Colonic mucosa (tissue), 4 donors: ENCODE measurements at regions not wholly inside any gene's neighbourhood (a gene's known extent, or its start where the extent isn't known, plus 50 kb on each side); places are given as distances from the start of the nearest gene placed in this dataset.

Experiments used
- DNase-seq: peaks from one replicate; pipeline ENCODE4 v3.0.0-alpha.2; 2020
- H3K27ac ChIP-seq: fragments of 200-600 bp; one replicate; pipeline ENCODE4 v1.8.0; 2021
- H3K27me3 ChIP-seq: fragments of 200-600 bp; one replicate; pipeline ENCODE4 v1.8.0; 2021
- H3K36me3 ChIP-seq: fragments of 200-600 bp; one replicate; pipeline ENCODE4 v1.8.0; 2021
- H3K4me1 ChIP-seq: fragments of 200-600 bp; one replicate; pipeline ENCODE4 v1.8.0; 2021; ENCODE audit warnings: mild to moderate bottlenecking
- H3K4me3 ChIP-seq: fragments of 200-600 bp; one replicate; pipeline ENCODE4 v1.8.0; 2021
- H3K9ac ChIP-seq, 2 donors: one replicate each; pipeline ENCODE4 v1.7.0; 2013; ENCODE audit warnings: control low read depth in 2 of 2, low read depth in 2 of 2, low read length in 2 of 2
- H3K9me3 ChIP-seq: fragments of 200-600 bp; one replicate; pipeline ENCODE4 v1.8.0; 2021
- intact Hi-C: fragments of 100-400 bp; cut with DNase I; formaldehyde crosslinking; loops from one replicate; pipeline ENCODE4 v1.14.1; 2022
- TF ChIP-seq, protein P1 (sequence below): fragments of 200-600 bp; IDR thresholded peaks from one replicate; pipeline ENCODE4 v1.8.0; 2022; ENCODE audit warnings: antibody characterized with exemption, mild to moderate bottlenecking
- donor health status: healthy.
- donor health status: DM: no; HTN: no; CAD: no.
- donor health status: DM: no; HTN: no; CAD: no.

GRCh38 chr14:49483268-49483667, 102.9 kb downstream of the RPS29 start:
- no peak overlapping the region for H3K9ac ChIP-seq
- intact Hi-C loops, result no loop called here
- H3K27me3 ChIP-seq, result no peaks in the 10 kb centered on the region
- TF ChIP-seq, protein P1, sequence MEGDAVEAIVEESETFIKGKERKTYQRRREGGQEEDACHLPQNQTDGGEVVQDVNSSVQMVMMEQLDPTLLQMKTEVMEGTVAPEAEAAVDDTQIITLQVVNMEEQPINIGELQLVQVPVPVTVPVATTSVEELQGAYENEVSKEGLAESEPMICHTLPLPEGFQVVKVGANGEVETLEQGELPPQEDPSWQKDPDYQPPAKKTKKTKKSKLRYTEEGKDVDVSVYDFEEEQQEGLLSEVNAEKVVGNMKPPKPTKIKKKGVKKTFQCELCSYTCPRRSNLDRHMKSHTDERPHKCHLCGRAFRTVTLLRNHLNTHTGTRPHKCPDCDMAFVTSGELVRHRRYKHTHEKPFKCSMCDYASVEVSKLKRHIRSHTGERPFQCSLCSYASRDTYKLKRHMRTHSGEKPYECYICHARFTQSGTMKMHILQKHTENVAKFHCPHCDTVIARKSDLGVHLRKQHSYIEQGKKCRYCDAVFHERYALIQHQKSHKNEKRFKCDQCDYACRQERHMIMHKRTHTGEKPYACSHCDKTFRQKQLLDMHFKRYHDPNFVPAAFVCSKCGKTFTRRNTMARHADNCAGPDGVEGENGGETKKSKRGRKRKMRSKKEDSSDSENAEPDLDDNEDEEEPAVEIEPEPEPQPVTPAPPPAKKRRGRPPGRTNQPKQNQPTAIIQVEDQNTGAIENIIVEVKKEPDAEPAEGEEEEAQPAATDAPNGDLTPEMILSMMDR, result no peak
- no peaks in the 10 kb centered on the region for H3K4me1 ChIP-seq
- DNase-seq, result no peak
- H3K36me3 ChIP-seq, result no peaks in the 10 kb centered on the region
- no peak overlapping the region for H3K4me3 ChIP-seq
- no peaks in the 10 kb centered on the region for H3K9me3 ChIP-seq
- H3K27ac ChIP-seq, result no peak overlapping the region

- Histone ChIP-seq H3K4me3 (no peak overlapping the region), H3K9me3 (no peaks in the 10 kb centered on the region), H3K27ac (no peak overlapping the region), H3K27me3 (no peaks in the 10 kb centered on the region), H3K36me3 (no peaks in the 10 kb centered on the region), H3K9ac (no peak overlapping the region), H3K4me1 (no peaks in the 10 kb centered on the region)
- TF ChIP-seq, protein P1, result no peak
- DNase-seq, result no peak
- intact Hi-C loops, result no loop called here
Observed at GRCh38 chr14:49480979-49481498, 105.1 kb downstream of the RPS29 start.

DNA sequence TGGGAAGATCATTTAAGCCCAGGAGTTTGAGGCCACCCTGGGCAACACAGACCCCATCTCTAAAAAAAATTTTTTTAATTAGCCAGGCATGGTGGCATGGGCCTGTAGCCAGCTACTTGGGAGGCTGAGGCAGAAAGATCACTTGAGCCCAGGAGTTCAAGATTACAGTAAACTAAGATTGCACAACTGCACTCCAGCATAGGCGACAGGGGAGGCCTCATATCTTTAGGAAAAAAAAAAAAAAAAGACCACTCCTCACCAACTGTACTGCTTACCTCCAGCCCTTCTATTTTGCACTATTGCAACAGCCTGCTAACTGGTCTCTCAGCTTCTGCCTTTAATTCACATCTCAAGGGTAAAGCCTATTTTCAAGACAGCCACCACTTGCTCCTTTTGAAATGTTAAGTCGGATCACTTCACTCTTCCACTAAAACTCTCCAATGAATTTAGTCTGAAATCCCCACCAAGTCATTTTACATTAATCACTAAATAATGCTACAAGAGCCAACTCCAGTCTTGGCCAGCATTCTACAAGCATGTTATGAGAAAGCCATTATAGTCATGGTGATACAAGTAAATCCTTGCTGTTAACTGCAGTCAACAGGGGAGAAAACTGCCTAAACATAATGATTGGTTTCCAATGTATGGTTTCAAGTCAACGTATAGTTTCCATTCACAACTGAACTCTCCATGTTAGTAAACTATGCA, 106.0 kb downstream of the RPS29 start:
- H3K4me1 ChIP-seq, result no peaks in the 10 kb centered on the region
- H3K9ac ChIP-seq, result no peak overlapping the region
- DNase-seq, result no peak
- H3K27me3 ChIP-seq, result no peaks in the 10 kb centered on the region
- H3K9me3 ChIP-seq, result no peaks in the 10 kb centered on the region
- H3K36me3 ChIP-seq, result no peaks in the 10 kb centered on the region
- H3K4me3 ChIP-seq, result no peak overlapping the region
- TF ChIP-seq, protein P1, result no peak
- H3K27ac ChIP-seq, result no peak overlapping the region
- intact Hi-C loops, result no loop called here

DNA sequence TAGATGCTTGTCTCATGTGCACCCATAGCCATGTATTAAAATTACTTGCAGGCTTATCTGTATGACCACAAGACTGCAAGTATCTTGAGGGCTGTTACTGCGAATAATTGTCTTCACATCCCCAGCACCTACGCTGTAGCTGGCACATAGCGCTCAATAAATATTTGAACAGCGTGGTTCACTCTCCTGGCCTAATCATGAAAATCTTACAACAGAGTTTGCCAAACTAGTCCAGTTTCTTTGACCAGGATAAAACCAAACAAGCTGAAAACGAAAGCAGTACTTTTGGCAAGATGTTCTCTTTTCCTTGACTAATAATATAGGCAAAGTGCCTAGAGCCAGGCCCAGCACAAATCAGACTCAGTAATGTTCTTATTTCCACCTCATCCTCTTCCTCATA, 106.7 kb downstream of the RPS29 start:
- no peak for DNase-seq
- no peaks in the 10 kb centered on the region for H3K36me3 ChIP-seq
- H3K9me3 ChIP-seq, result no peaks in the 10 kb centered on the region
- TF ChIP-seq, protein P1, result no peak
- no peak overlapping the region for H3K4me3 ChIP-seq
- no peaks in the 10 kb centered on the region for H3K27me3 ChIP-seq
- no peaks in the 10 kb centered on the region for H3K4me1 ChIP-seq
- intact Hi-C loops, result no loop called here
- H3K9ac ChIP-seq, result no peak overlapping the region
- no peak overlapping the region for H3K27ac ChIP-seq

- Histone ChIP-seq H3K9ac (no peak overlapping the region), H3K27ac (no peak overlapping the region), H3K4me1 (no peaks in the 10 kb centered on the region), H3K27me3 (no peaks in the 10 kb centered on the region), H3K36me3 (no peaks in the 10 kb centered on the region), H3K9me3 (no peaks in the 10 kb centered on the region), H3K4me3 (no peak overlapping the region)
- DNase-seq, result peak; percentile 20
- TF ChIP-seq, protein P1, result no peak
- intact Hi-C loops, result no loop called here
Observed at GRCh38 chr14:49478784-49479183, 107.4 kb downstream of the RPS29 start.
